Trophoblast cell (in vitro differentiated cells and primary cell): ENCODE measurements at regions not wholly inside any gene's neighbourhood (a gene's known extent, or its start where the extent isn't known, plus 50 kb on each side); places are given as distances from the start of the nearest gene placed in this dataset.

Experiments used
- DNase-seq, 2 donors: peaks; one replicate each; pipeline ENCODE4 v3.0.0-alpha.2; 2016
- H2AFZ ChIP-seq: 2 replicates; pipeline ENCODE4 v1.6.1; 2013; ENCODE audit warnings: low read length, moderate library complexity, mild to moderate bottlenecking; ENCODE audit not compliant: insufficient read depth, poor library complexity
- H2AK5ac ChIP-seq: 2 replicates; pipeline ENCODE4 v1.6.1; 2013; ENCODE audit warnings: mild to moderate bottlenecking, low read length
- H2BK120ac ChIP-seq: 2 replicates; pipeline ENCODE4 v1.6.1; 2013; ENCODE audit warnings: low read length, mild to moderate bottlenecking, moderate library complexity; ENCODE audit not compliant: insufficient read depth, poor library complexity
- H2BK12ac ChIP-seq: 2 replicates; pipeline ENCODE4 v1.6.1; 2013; ENCODE audit warnings: mild to moderate bottlenecking, low read length, moderate library complexity
- H2BK5ac ChIP-seq: 2 replicates; pipeline ENCODE4 v1.6.1; 2013; ENCODE audit warnings: low read length, low read depth, moderate library complexity, mild to moderate bottlenecking; ENCODE audit not compliant: poor library complexity
- H3K14ac ChIP-seq: 2 replicates; pipeline ENCODE4 v1.6.1; 2013; ENCODE audit warnings: mild to moderate bottlenecking, low read length
- H3K18ac ChIP-seq: 2 replicates; pipeline ENCODE4 v1.6.1; 2013; ENCODE audit warnings: mild to moderate bottlenecking, low read length
- H3K23ac ChIP-seq: 2 replicates; pipeline ENCODE4 v1.6.1; 2013; ENCODE audit warnings: low read length
- H3K27ac ChIP-seq: 2 replicates; pipeline ENCODE4 v1.5.1; 2013; ENCODE audit warnings: low read depth, mild to moderate bottlenecking, inconsistent platforms, low read length, moderate library complexity
- H3K27me3 ChIP-seq: 2 replicates; pipeline ENCODE4 v1.6.1; 2013; ENCODE audit warnings: inconsistent platforms, mild to moderate bottlenecking, low read length, moderate library complexity; ENCODE audit not compliant: insufficient read depth
- H3K36me3 ChIP-seq, 2 experiments: 1 replicate in 1 of 2; 2 replicates in 1 of 2; pipeline ENCODE4 v1.6.1; 2013; ENCODE audit warnings: low read length in 2 of 2, mild to moderate bottlenecking in 2 of 2, moderate library complexity in 1 of 2; ENCODE audit not compliant: insufficient read depth in 2 of 2, control insufficient read depth in 1 of 2
- H3K4ac ChIP-seq: 2 replicates; pipeline ENCODE4 v1.6.1; 2013; ENCODE audit warnings: low read depth, mild to moderate bottlenecking, low read length, moderate library complexity
- H3K4me1 ChIP-seq, 2 experiments: 1 replicate in 1 of 2; 2 replicates in 1 of 2; pipeline ENCODE4 v1.6.1; 2013; ENCODE audit warnings: low read length in 2 of 2, mild to moderate bottlenecking in 2 of 2, moderate library complexity in 1 of 2; ENCODE audit not compliant: insufficient read depth in 2 of 2, control insufficient read depth in 1 of 2
- H3K4me2 ChIP-seq: 2 replicates; pipeline ENCODE4 v1.6.1; 2013; ENCODE audit warnings: inconsistent platforms, mild to moderate bottlenecking, low read length, moderate library complexity
- H3K4me3 ChIP-seq: 2 replicates; pipeline ENCODE4 v1.5.1; 2013; ENCODE audit warnings: mild to moderate bottlenecking, low read depth, low read length, inconsistent platforms
- H3K79me1 ChIP-seq: one replicate; pipeline ENCODE4 v1.6.1; 2013; ENCODE audit warnings: low read length
- H3K79me2 ChIP-seq: 2 replicates; pipeline ENCODE4 v1.6.1; 2013; ENCODE audit warnings: low read length, mild to moderate bottlenecking; ENCODE audit not compliant: control insufficient read depth, insufficient read depth, poor library complexity
- H3K9ac ChIP-seq: 2 replicates; pipeline ENCODE4 v1.6.1; 2013; ENCODE audit warnings: mild to moderate bottlenecking, low read length
- H3K9me3 ChIP-seq: 2 replicates; pipeline ENCODE4 v1.6.1; 2013; ENCODE audit warnings: low read depth, mild to moderate bottlenecking, control low read depth, inconsistent platforms, low read length; ENCODE audit not compliant: insufficient read depth
- H4K12ac ChIP-seq: 2 replicates; pipeline ENCODE4 v1.6.1; 2013; ENCODE audit warnings: low read depth, mild to moderate bottlenecking, low read length, moderate library complexity
- H4K8ac ChIP-seq: 2 replicates; pipeline ENCODE4 v1.6.1; 2013; ENCODE audit warnings: low read depth, mild to moderate bottlenecking, low read length, moderate library complexity
- H4K91ac ChIP-seq: one replicate; pipeline ENCODE4 v1.6.1; 2013; ENCODE audit warnings: low read depth, mild to moderate bottlenecking, low read length, moderate library complexity
- WGBS: extraction: QIAGEN DNeasy Blood & Tissue Kit; methylation state at CpG from one replicate; pipeline ENCODE4 v1.1.7; 2013; ENCODE audit warnings: missing lambda C conversion rate; ENCODE audit not compliant: insufficient read length, insufficient coverage; ENCODE audit errors: extremely low coverage; 5-methylcytosine and 5-hydroxymethylcytosine counted together

DNA sequence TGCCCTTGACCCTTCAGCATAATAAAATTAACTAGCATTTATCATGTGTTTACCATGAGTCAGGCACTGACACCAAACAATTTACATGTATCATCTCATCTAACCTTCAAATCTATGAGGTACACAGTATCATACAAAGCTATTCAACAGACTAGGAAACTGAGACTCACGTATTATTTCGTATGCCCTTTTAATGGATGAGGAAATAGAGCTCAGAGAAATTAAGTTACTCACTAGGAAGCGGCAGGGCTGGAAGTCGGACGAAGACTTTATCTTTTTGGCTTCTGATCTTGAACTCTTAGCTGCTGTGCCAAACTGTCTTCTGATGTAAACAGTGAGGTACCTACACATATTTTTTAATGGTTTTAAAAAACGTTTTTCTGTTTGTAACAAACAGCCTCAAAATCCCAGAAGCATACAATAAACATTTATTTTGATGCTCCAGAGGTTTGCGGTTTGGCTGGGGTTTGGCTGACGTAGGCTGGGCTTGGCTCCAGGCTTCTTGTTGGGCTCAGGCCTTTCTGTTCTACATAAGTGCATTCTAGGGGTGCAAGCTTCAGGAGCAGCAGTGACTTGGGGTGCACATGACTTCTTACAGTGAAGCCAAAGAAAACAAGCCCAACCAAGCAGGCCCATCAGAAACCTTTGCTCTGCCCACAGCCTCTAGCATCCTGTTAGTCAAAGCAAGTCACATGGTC is 184.7 kb downstream of the TBX5 start:
- no peak overlapping the region for H3K4me3 ChIP-seq
- H3K18ac ChIP-seq = no peak overlapping the region
- H4K91ac ChIP-seq = no peak overlapping the region
- no peak overlapping the region for H2AFZ ChIP-seq
- H3K79me1 ChIP-seq = no peaks in the 10 kb centered on the region
- no peak overlapping the region for H3K9ac ChIP-seq
- no peak overlapping the region for H3K27ac ChIP-seq
- H4K12ac ChIP-seq = no peak overlapping the region
- no CpG with 5 or more reads among the region's 8 CpGs for WGBS
- no peak overlapping the region for H3K4me2 ChIP-seq
- H3K79me2 ChIP-seq = no peaks in the 10 kb centered on the region
- no peak overlapping the region for H2BK12ac ChIP-seq
- H3K14ac ChIP-seq = no peak overlapping the region
- no peaks in the 10 kb centered on the region for H3K27me3 ChIP-seq
- H4K8ac ChIP-seq = no peak overlapping the region
- no peaks in the 10 kb centered on the region for H3K4me1 ChIP-seq
- H3K4ac ChIP-seq = no peak overlapping the region
- H3K36me3 ChIP-seq = no peaks in the 10 kb centered on the region
- H2AK5ac ChIP-seq = no peak overlapping the region
- no peak overlapping the region for H3K23ac ChIP-seq
- peaks cover 5% of the 10 kb centered on the region for H3K9me3 ChIP-seq
- no peak overlapping the region for H2BK5ac ChIP-seq
- no peak overlapping the region for H2BK120ac ChIP-seq
- no peak for DNase-seq

DNA sequence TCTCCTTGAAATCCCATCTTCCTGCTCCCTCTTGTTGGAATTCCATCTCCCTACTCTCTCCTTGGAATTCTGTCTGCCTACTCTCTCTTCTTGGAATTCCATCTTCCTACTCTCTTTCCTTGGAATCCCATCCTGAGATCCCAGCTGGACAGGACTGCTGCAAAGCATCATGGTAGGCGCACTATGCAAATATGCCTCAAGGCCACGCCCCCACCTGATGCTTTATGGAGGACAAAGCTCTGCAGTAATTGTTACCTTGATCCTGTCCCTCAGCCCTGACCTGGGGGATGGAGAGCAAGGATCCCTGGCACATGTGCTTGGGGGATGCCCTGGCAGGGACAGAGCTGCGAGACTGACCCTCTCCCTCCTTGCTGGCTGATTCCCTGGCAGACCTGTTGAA is 185.6 kb downstream of the TBX5 start:
- Histone ChIP-seq H2BK120ac (no peak overlapping the region), H3K36me3 (no peaks in the 10 kb centered on the region), H3K27ac (no peak overlapping the region), H3K23ac (no peak overlapping the region), H3K27me3 (no peaks in the 10 kb centered on the region), H3K79me1 (no peaks in the 10 kb centered on the region), H3K4me2 (no peak overlapping the region), H2AFZ (no peak overlapping the region), H3K9ac (no peak overlapping the region), H3K14ac (no peak overlapping the region), H3K4me1 (no peaks in the 10 kb centered on the region), H4K8ac (no peak overlapping the region), H2BK12ac (no peak overlapping the region), H4K12ac (no peak overlapping the region), H2BK5ac (no peak overlapping the region), H3K4ac (no peak overlapping the region), H2AK5ac (no peak overlapping the region), H3K9me3 (peaks cover 5% of the 10 kb centered on the region), H3K4me3 (no peak overlapping the region), H3K79me2 (no peaks in the 10 kb centered on the region), H3K18ac (no peak overlapping the region), H4K91ac (no peak overlapping the region)
- no CpG with 5 or more reads among the region's 3 CpGs for WGBS
- no peak for DNase-seq

DNA sequence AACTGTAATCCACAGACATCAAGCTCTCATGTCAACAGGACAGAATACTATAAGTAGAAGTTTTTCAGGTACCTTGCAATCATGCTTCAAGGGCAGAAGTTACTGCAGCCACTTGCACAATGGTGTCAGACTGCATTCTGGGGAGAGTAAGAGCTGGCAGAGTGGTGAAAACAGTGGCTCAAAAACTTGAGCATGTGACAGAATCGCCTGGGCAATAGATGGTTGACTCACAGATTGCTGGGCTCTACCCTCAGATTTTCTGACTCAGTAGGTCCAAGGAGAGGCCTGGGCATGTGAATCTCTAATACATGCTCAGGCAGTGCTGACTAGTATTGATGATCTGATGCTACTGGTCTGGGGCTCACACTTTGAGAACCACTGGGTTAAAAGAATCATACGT is 187.8 kb downstream of the TBX5 start:
- Histone ChIP-seq H3K27ac (no peak overlapping the region), H3K79me2 (no peaks in the 10 kb centered on the region), H3K18ac (no peak overlapping the region), H2BK120ac (no peak overlapping the region), H2AK5ac (no peak overlapping the region), H2AFZ (no peak overlapping the region), H3K27me3 (no peaks in the 10 kb centered on the region), H3K23ac (no peak overlapping the region), H4K91ac (no peak overlapping the region), H2BK5ac (no peak overlapping the region), H3K79me1 (no peaks in the 10 kb centered on the region), H4K8ac (no peak overlapping the region), H3K4me3 (no peak overlapping the region), H3K9ac (no peak overlapping the region), H4K12ac (no peak overlapping the region), H3K4me2 (no peak overlapping the region), H3K36me3 (no peaks in the 10 kb centered on the region), H3K14ac (no peak overlapping the region), H2BK12ac (no peak overlapping the region), H3K4ac (no peak overlapping the region), H3K4me1 (no peaks in the 10 kb centered on the region), H3K9me3 (peaks cover 5% of the 10 kb centered on the region)
- no CpG with 5 or more reads among the region's 2 CpGs for WGBS
- DNase-seq = no peak

DNA sequence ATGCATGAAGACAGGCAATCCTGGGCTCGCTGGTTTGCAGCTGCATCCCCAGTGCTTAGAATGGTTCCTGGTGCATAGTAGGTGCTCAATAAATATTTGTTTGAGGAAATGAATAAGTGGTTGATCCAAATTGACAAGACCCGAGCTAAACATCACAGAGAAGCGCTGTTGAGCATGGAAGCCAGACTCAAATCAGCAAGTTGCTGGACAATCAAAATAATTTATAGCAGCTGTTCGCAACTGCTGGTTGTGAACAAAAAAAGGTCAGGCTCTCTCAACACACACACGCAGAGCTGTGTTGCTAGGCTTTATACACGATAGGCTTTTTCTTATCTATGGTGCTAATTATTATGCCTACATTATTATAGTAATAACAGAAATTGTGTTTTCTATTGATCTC is 190.2 kb downstream of the TBX5 start:
- no CpG with 5 or more reads among the region's 6 CpGs for WGBS
- Histone ChIP-seq H3K4me1 (no peaks in the 10 kb centered on the region), H3K36me3 (no peaks in the 10 kb centered on the region), H3K4me3 (no peak overlapping the region), H4K91ac (no peak overlapping the region), H3K9me3 (peaks cover 5% of the 10 kb centered on the region), H3K23ac (no peak overlapping the region), H3K27ac (no peak overlapping the region), H3K4me2 (no peak overlapping the region), H4K8ac (no peak overlapping the region), H4K12ac (no peak overlapping the region), H3K79me2 (no peaks in the 10 kb centered on the region), H3K4ac (no peak overlapping the region), H2BK120ac (no peak overlapping the region), H3K18ac (no peak overlapping the region), H3K27me3 (no peaks in the 10 kb centered on the region), H2AK5ac (no peak overlapping the region), H3K14ac (no peak overlapping the region), H3K9ac (no peak overlapping the region), H3K79me1 (no peaks in the 10 kb centered on the region), H2AFZ (no peak overlapping the region), H2BK5ac (no peak overlapping the region), H2BK12ac (no peak overlapping the region)
- DNase-seq = no peak
